Endothelial cell of umbilical vein (primary cell): ENCODE measurements at regions not wholly inside any gene's neighbourhood (a gene's known extent, or its start where the extent isn't known, plus 50 kb on each side); places are given as distances from the start of the nearest gene placed in this dataset.

Source experiments
- BruUV-seq: library from RNA; stranded (reverse); fragments of 400-500 nt; replicated peaks from 2 replicates; lab custom pipeline; 2021; lab: Mats Ljungman, UMichigan
- CTCF ChIA-PET: fragments of 300-600, 350-600 bp; sonication (Branson Sonifier 250); formaldehyde crosslinking; loops from one replicate; lab custom pipeline; 2021; ENCODE audit warnings: antibody characterized with exemption, inconsistent platforms; lab: Charles Lee
- POLR2A ChIA-PET: fragments of 300-600, 350-600 bp; sonication (Branson Sonifier 250); formaldehyde crosslinking; loops from one replicate; lab custom pipeline; 2021; ENCODE audit warnings: antibody characterized with exemption, inconsistent platforms; lab: Charles Lee
- DNase-seq: peaks from one replicate; pipeline ENCODE4 v3.0.0-alpha.2; 2011; ENCODE audit warnings: low read depth, low spot score
- FAIRE-seq: peaks from 2 replicates; lab custom pipeline; 2011; peaks lifted over from hg19 to GRCh38; lab: Jason Lieb, UNC
- H2AFZ ChIP-seq: 2 replicates; pipeline ENCODE4 v1.6.0; 2012; ENCODE audit warnings: low read depth, low read length, control low read depth, inconsistent platforms
- H3K27ac ChIP-seq: 2 replicates; pipeline ENCODE4 v1.5.1; 2011; ENCODE audit warnings: low read depth, mild to moderate bottlenecking, control low read depth, low read length, moderate library complexity; ENCODE audit not compliant: insufficient read depth
- H3K27me3 ChIP-seq, 2 experiments: 2 replicates each; pipeline versions ENCODE4 v1.6.0 to v1.6.1; 2011; ENCODE audit warnings: low read length in 2 of 2, mixed read lengths in 1 of 2; ENCODE audit not compliant: control insufficient read depth in 2 of 2, insufficient read depth in 2 of 2
- H3K36me3 ChIP-seq, 2 experiments: 2 replicates in 1 of 2; 3 replicates in 1 of 2; pipeline ENCODE4 v1.5.1; 2011; ENCODE audit warnings: low read length in 2 of 2, mild to moderate bottlenecking in 1 of 2, moderate library complexity in 1 of 2; ENCODE audit not compliant: control insufficient read depth in 2 of 2, insufficient read depth in 2 of 2; ENCODE audit errors: extremely low read depth in 1 of 2
- H3K4me1 ChIP-seq: 3 replicates; pipeline ENCODE4 v1.5.1; 2011; ENCODE audit warnings: mild to moderate bottlenecking, low read length; ENCODE audit not compliant: control insufficient read depth, insufficient read depth; ENCODE audit errors: extremely low read depth
- H3K4me2 ChIP-seq: 2 replicates; pipeline ENCODE4 v1.6.1; 2011; ENCODE audit warnings: low read length, control low read depth, mixed read lengths; ENCODE audit not compliant: insufficient read depth
- H3K4me3 ChIP-seq, 3 experiments: fragments of 200-600 bp in 1 of 3; sonication (generic), shearing (Covaris generic) in 1 of 3; replicated peaks in 1 of 3; 2 replicates each; pipeline ENCODE4 v1.5.1; 2011 to 2016; ENCODE audit warnings: control low read depth in 3 of 3, low read length in 3 of 3, mild to moderate bottlenecking in 2 of 3, inconsistent platforms in 1 of 3, low read depth in 1 of 3, moderate library complexity in 1 of 3; ENCODE audit not compliant: insufficient read depth in 1 of 3
- H3K79me2 ChIP-seq: 2 replicates; pipeline ENCODE4 v1.6.0; 2012; ENCODE audit warnings: low read length, inconsistent platforms; ENCODE audit not compliant: control insufficient read depth, insufficient read depth
- H3K9ac ChIP-seq: replicated peaks from 2 replicates; pipeline ENCODE3; 2011; ENCODE audit warnings: low read length, control low read depth; ENCODE audit not compliant: insufficient read depth; ENCODE audit errors: extremely low read depth
- H3K9me1 ChIP-seq: replicated peaks from 3 replicates; pipeline ENCODE4 v1.6.0; 2011; ENCODE audit warnings: mild to moderate bottlenecking, low read length; ENCODE audit not compliant: control insufficient read depth, insufficient read depth; ENCODE audit errors: extremely low read depth
- H3K9me3 ChIP-seq: replicated peaks from 2 replicates; pipeline ENCODE4 v1.5.1; 2012; ENCODE audit warnings: low read length, inconsistent platforms; ENCODE audit not compliant: control insufficient read depth, insufficient read depth
- H4K20me1 ChIP-seq: replicated peaks from 2 replicates; pipeline ENCODE3; 2011; ENCODE audit warnings: mild to moderate bottlenecking, low read length; ENCODE audit not compliant: control insufficient read depth, insufficient read depth; ENCODE audit errors: extremely low read depth
- CTCF ChIP-seq, 2 donors: IDR thresholded peaks; 1 replicate in 1 of 2; 2 replicates in 1 of 2; pipeline ENCODE4 v1.5.1; 2011; ENCODE audit warnings: low read length in 2 of 2, mild to moderate bottlenecking in 2 of 2, moderate library complexity in 2 of 2, control low read depth in 1 of 2, inconsistent platforms in 1 of 2, low read depth in 1 of 2; ENCODE audit not compliant: insufficient read depth in 1 of 2; ENCODE audit errors: extremely low read depth in 1 of 2
- EZH2 ChIP-seq: IDR thresholded peaks from 2 replicates; pipeline ENCODE4 v1.6.1; 2012; ENCODE audit warnings: borderline replicate concordance, low read depth, mild to moderate bottlenecking, moderate library complexity, low read length, inconsistent platforms; ENCODE audit not compliant: severe bottlenecking
- FOS ChIP-seq: IDR thresholded peaks from 2 replicates; pipeline ENCODE4 v1.6.1; 2011; ENCODE audit warnings: mild to moderate bottlenecking, low read length, moderate library complexity, borderline replicate concordance; ENCODE audit not compliant: insufficient read depth
- GATA2 ChIP-seq: IDR thresholded peaks from 2 replicates; pipeline ENCODE4 v1.7.0; 2011; ENCODE audit warnings: low read depth, mild to moderate bottlenecking, moderate library complexity, mixed read lengths, low read length; ENCODE audit not compliant: insufficient read length, insufficient read depth
- JUN ChIP-seq: IDR thresholded peaks from 2 replicates; pipeline ENCODE4 v1.6.1; 2011; ENCODE audit warnings: borderline replicate concordance, low read depth; ENCODE audit not compliant: insufficient read length, insufficient read depth
- MAX ChIP-seq: IDR thresholded peaks from 2 replicates; pipeline ENCODE4 v1.6.1; 2011; ENCODE audit not compliant: insufficient read depth, insufficient read length
- MYC ChIP-seq: IDR thresholded peaks from one replicate; pipeline ENCODE4 v1.6.1; 2011; ENCODE audit warnings: mild to moderate bottlenecking, low read depth, low read length
- POLR2A ChIP-seq: IDR thresholded peaks from 2 replicates; pipeline ENCODE4 v1.6.1; 2012; ENCODE audit warnings: low read depth, mild to moderate bottlenecking, control low read depth, low read length
- POLR2AphosphoS5 ChIP-seq: IDR thresholded peaks from 2 replicates; pipeline ENCODE4 v1.6.1; 2012; ENCODE audit warnings: low read depth, mild to moderate bottlenecking, control low read depth, low read length, moderate library complexity; ENCODE audit not compliant: insufficient read depth
- dilution Hi-C: fragments of 300-500 bp; cut with MboI; formaldehyde crosslinking; loops from one replicate; pipeline ENCODE4 v1.15.0; 2019; ENCODE audit warnings: low sequenced_read_pairs; ENCODE audit not compliant: extremely low pct_ligation_motif_present
- intact Hi-C: fragments of 100-400 bp; cut with micrococcal nuclease; formaldehyde crosslinking; loops from one replicate; pipeline ENCODE4 v1.10.0; 2022

- BruUV-seq = no TSS peak
- ChIA-PET POLR2A (no interaction called here), CTCF (interaction anchor here (0.6 to 1.3 kb wide), 2 partner anchors 80 to 135 kb away, joined by 3 read pairs; no protein-coding TSS in a partner anchor)
- TF ChIP-seq GATA2 = no peak
- no peak for TF ChIP-seq POLR2A
- no peak for TF ChIP-seq FOS
- no peak for TF ChIP-seq POLR2AphosphoS5
- no peak for TF ChIP-seq MYC
- no peak for TF ChIP-seq EZH2
- TF ChIP-seq CTCF (IDR thresholded peaks at IDR 0.05; ENCODE audit: extremely low read depth in 1 of 2, insufficient read depth in 1 of 2, low read depth in 1 of 2, low read length in 2 of 2) = no peak
- TF ChIP-seq MAX = no peak
- no peak for TF ChIP-seq JUN
- dilution Hi-C loops (no loop called here), intact Hi-C loops (no loop called here)
- Histone ChIP-seq H3K4me2 (no peak overlapping the region), H3K27me3 (no peaks in the 10 kb centered on the region), H3K9me3 (no peaks in the 10 kb centered on the region), H3K27ac (no peak overlapping the region), H2AFZ (no peak overlapping the region), H3K36me3 (no peaks in the 10 kb centered on the region), H3K79me2 (no peaks in the 10 kb centered on the region), H3K4me3 (no peak overlapping the region), H4K20me1 (no peaks in the 10 kb centered on the region), H3K9me1 (no peaks in the 10 kb centered on the region), H3K9ac (no peak overlapping the region), H3K4me1 (peaks cover 10% of the 10 kb centered on the region)
- FAIRE-seq (no peak), DNase-seq (no peak)
Measured at GRCh38 chr4:114085611-114086345, 106.3 kb upstream of the ARSJ start.
